ENCODE measurements at regions not wholly inside any gene's neighbourhood (a gene's known extent, or its start where the extent isn't known, plus 50 kb on each side); places are given as distances from the start of the nearest gene placed in this dataset.
A peak's percentile ranks its signal among the peaks of the same experiment; 100 is the strongest.
"Not testable (repeated sequence)": the region's sequence is repeated elsewhere in the genome, so short reads cannot be mapped to it uniquely, and the experiment has no call there.

DNA sequence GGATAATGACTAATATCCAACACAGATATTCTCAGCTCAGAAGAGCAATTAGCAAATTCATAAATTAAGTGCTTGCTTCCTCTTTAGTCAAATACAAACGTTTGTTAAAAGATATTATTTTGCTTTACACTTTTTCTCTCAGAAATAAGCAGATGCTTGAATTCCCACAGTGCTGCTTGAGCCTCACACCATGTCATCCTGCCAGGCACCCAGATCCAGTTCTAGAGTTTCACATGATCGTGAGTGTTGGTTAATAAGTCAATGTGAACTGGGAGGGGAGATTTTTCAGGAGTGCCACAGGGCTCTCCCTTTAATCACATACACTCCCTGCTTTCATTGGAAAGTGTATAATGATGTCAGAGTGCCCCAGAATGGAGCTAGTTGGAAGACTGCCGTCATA lies 352.0 kb downstream of the OR4F29 start:
- not testable (repeated sequence) for DNase-seq

DNA sequence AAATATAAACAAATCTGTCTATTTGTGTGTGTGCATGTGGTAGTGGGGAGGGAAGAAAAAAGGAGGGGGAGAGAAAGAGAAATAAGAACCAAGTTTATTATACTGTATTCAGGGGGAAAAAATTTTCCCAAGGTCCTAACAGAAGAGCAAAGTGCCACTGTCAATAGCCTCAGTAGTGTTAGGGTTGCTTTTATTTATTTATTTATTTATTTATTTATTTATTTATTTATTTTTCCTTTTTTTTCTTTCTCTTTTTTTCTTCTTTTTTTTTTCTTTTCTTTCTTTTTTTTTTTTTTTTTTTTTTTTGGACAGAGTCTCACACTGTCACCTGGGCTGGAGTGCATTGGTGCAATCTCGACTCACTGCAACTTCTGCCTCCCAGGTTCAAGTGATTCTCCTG lies 352.7 kb downstream of the OR4F29 start:
- not testable (repeated sequence) for DNase-seq

DNA sequence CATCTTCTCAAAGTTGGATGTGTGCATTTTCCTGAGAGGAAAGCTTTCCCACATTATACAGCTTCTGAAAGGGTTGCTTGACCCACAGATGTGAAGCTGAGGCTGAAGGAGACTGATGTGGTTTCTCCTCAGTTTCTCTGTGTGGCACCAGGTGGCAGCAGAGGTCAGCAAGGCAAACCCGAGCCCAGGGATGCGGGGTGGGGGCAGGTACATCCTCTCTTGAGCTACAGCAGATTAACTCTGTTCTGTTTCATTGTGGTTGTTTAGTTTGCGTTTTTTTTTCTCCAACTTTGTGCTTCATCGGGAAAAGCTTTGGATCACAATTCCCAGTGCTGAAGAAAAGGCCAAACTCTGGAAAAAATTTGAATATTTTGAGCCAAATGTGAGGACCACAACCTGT lies 360.2 kb downstream of the OR4F29 start:
- DNase-seq: not testable (repeated sequence)

DNA sequence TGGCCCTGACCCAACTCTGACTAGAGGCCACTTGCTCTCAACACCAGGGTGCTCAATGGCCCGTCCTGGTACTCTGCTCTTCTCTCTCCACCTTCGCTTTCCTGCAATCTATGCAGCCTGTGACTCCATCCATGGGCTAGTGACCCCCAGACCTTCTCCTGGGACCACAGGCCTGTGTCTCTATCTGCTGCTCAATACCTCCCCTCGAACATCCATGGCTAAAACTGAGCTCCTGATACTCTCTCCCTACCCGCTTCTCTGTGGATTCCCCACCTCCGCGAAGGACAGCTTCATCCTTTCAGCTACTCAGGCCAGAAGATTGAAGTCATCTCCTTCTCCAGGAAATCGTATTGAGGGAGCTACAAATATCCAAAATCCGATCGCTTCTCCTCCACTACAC lies 363.4 kb downstream of the OR4F29 start:
- not testable (repeated sequence) for DNase-seq

DNA sequence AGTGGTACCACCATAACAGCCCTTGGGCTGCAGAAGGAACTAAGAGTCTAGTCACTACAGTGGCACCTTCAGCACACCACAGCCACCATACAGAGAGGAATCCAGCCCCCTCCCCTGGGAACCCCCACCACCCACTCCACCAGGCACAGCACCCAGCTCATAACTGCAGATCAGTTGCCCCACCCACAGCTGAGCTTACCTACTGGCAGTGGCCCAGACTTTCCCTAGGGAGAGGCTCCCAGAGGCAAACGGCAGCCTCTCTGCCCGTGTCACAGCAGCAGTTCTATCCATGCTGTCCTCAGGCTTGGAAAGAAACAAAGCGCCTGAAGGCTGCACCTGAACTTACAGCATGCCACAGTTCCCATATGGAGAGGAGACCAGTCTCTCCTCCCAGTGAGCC lies 372.3 kb downstream of the OR4F29 start:
- DNase-seq: not testable (repeated sequence)

DNA sequence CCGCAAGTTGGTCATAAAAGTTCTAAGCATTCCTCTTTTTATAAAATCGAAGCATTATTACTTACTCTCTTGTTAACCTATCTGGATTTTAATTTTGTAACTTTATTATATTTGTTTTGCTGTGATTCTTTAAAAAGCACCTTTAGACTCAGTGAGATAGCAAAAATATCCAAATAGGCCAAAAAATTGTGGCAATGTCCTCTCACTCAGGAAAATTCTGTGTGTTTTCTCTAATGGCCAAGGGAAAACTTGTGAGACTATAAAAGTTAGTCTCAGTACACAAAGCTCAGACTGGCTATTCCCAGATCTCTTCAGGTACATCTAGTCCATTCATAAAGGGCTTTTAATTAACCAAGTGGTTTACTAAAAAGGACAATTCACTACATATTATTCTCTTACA lies 386.4 kb downstream of the OR4F29 start, which contains the start of gene OR4F5:
TSS of gene OR4F5 (plus strand) at position 301 of the 400 bp plus-strand sequence.
- not testable (repeated sequence) for DNase-seq

DNA sequence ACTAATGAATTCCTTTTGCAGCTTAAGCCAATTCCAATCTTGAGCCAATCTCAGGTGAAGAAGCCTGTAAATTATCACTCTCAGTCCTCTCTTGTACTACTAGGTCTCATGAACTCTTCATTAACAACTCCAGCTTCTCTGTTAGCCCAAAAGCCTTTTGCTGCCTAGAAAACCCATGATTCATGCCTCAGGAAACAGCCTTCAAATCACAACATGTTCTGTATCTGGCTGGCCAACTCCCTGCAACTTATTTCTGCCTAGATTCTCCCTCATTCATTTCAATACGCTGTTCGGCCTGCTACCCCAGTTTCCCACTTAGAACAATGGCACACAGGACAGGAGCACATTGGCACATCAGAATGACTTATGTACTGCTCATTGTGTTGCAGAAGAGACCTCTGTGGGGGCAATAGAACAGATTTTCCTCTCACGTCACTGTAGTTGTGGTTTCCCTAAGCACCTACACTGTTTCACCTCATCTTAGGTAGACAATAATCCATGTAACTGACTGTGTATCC lies 395.4 kb downstream of the OR4F29 start:
- not testable (repeated sequence) for DNase-seq

DNA sequence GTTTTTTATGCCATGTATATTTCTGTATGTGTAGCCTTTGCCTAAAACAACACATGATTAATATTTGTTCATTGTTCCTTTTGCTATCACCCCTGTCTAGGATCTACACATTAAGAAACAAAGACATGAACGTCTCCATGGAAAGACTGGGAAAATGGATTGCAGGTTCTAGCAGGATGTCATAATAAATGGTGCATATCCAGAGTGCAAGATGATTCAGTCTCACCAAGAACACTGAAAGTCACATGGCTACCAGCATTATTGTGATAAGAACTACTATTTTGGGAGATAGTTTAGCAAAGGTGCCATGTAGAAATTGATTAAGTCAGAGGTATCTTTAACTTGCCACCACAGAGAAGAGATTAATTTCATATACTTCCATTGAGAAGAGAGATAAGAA lies 398.3 kb downstream of the OR4F29 start:
- DNase-seq: not testable (repeated sequence)

DNA sequence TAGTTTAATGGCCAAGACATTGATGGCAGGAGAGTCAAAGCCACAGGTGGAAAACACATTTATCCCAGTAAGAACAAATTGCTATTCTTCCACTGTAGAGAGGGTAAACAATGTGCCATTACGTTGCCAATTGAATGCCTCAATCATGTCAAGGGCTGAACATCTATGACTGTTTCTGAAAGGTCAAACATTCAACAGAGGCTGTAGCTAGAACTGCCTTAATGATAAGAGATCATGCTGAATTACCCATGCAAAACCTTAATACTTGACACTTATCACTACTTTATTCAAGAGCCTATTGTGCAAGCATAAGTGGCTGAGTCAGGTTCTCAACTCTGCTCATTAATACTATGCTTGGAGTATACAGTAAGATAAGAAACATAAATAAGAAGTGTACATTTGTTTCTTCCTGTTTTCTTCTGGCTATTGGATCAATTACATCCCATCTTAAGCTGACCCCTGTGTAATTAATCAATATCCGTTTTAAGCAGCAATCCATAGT lies 409.5 kb downstream of the OR4F29 start:
- not testable (repeated sequence) for DNase-seq

DNA sequence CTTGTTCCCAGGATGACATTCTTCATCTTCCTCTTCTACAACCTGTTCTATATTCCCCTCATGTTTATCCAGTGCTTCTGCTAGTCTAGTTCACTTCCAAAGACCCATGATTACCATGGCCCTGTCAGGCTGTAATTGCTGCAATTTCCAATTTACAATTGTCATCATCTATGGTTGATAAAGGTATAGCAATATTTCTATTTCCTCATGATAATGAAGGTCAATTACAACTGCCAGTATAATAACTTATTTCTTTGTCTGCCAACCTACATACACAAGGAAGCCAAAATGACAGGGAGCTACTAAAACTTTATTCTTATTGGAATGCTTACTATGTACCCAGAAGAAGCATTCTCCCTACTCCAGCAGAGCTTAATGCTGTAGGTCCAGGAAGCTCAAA lies 410.3 kb downstream of the OR4F29 start:
- DNase-seq: not testable (repeated sequence)

DNA sequence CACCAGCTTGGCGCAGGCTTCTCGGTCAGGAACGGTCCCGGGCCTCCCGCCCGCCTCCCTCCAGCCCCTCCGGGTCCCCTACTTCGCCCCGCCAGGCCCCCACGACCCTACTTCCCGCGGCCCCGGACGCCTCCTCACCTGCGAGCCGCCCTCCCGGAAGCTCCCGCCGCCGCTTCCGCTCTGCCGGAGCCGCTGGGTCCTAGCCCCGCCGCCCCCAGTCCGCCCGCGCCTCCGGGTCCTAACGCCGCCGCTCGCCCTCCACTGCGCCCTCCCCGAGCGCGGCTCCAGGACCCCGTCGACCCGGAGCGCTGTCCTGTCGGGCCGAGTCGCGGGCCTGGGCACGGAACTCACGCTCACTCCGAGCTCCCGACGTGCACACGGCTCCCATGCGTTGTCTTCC lies 422.3 kb downstream of the OR4F29 start:
- DNase-seq: peak; percentile 30

DNA sequence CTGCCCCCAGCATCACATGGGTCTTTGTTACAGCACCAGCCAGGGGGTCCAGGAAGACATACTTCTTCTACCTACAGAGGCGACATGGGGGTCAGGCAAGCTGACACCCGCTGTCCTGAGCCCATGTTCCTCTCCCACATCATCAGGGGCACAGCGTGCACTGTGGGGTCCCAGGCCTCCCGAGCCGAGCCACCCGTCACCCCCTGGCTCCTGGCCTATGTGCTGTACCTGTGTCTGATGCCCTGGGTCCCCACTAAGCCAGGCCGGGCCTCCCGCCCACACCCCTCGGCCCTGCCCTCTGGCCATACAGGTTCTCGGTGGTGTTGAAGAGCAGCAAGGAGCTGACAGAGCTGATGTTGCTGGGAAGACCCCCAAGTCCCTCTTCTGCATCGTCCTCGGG lies 434.2 kb downstream of the OR4F29 start:
- DNase-seq: peak; percentile 22

DNA sequence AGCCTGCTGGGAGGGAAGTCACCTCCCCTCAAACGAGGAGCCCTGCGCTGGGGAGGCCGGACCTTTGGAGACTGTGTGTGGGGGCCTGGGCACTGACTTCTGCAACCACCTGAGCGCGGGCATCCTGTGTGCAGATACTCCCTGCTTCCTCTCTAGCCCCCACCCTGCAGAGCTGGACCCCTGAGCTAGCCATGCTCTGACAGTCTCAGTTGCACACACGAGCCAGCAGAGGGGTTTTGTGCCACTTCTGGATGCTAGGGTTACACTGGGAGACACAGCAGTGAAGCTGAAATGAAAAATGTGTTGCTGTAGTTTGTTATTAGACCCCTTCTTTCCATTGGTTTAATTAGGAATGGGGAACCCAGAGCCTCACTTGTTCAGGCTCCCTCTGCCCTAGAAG lies 435.5 kb downstream of the OR4F29 start:
- peak; percentile 27 for DNase-seq

DNA sequence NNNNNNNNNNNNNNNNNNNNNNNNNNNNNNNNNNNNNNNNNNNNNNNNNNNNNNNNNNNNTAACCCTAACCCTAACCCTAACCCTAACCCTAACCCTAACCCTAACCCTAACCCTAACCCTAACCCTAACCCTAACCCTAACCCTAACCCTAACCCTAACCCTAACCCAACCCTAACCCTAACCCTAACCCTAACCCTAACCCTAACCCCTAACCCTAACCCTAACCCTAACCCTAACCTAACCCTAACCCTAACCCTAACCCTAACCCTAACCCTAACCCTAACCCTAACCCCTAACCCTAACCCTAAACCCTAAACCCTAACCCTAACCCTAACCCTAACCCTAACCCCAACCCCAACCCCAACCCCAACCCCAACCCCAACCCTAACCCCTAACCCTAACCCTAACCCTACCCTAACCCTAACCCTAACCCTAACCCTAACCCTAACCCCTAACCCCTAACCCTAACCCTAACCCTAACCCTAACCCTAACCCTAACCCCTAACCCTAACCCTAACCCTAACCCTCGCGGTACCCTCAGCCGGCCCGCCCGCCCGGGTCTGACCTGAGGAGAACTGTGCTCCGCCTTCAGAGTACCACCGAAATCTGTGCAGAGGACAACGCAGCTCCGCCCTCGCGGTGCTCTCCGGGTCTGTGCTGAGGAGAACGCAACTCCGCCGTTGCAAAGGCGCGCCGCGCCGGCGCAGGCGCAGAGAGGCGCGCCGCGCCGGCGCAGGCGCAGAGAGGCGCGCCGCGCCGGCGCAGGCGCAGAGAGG lies 441.3 kb downstream of the OR4F29 start:
- peak; percentile 27 for DNase-seq
